Body of pancreas (tissue), 4 donors: ENCODE measurements at regions not wholly inside any gene's neighbourhood (a gene's known extent, or its start where the extent isn't known, plus 50 kb on each side); places are given as distances from the start of the nearest gene placed in this dataset.

Experiments used
- ATAC-seq: fragments of 150-250 bp; one replicate; pipeline ENCODE4 v1.9.1; 2016
- DNase-seq, 4 donors: peaks; one replicate each; pipeline ENCODE4 v3.0.0-alpha.2; 2019
- H3K27ac ChIP-seq, 4 donors: fragments of 200-600 bp; sonication (generic); 1 replicate in 3 of 4; 2 replicates in 1 of 4; pipeline versions ENCODE4 v1.5.1 to v1.6.1; 2016 to 2019; ENCODE audit warnings: mild to moderate bottlenecking in 1 of 4, mixed read lengths in 1 of 4, moderate library complexity in 1 of 4
- H3K27me3 ChIP-seq, 2 donors: fragments of 200-600 bp; sonication (generic); one replicate each; pipeline ENCODE4 v1.6.0; 2016; ENCODE audit warnings: mild to moderate bottlenecking in 1 of 2
- H3K36me3 ChIP-seq, 2 donors: fragments of 200-600 bp; sonication (generic); replicated peaks in 1 of 2; 2 replicates each; pipeline ENCODE4 v1.5.1; 2016; ENCODE audit warnings: low read depth in 2 of 2; ENCODE audit not compliant: insufficient read depth in 1 of 2
- H3K4me1 ChIP-seq: fragments of 200-600 bp; sonication (generic); one replicate; pipeline ENCODE4 v1.6.0; 2016
- H3K4me3 ChIP-seq, 2 donors: fragments of 200-600 bp; sonication (generic); 1 replicate in 1 of 2; 2 replicates in 1 of 2; pipeline ENCODE4 v1.5.1; 2016 to 2019
- H3K9me3 ChIP-seq, 3 donors: fragments of 200-600 bp; sonication (generic); 1 replicate in 2 of 3; 2 replicates in 1 of 3; pipeline ENCODE4 v1.5.1; 2016
- CTCF ChIP-seq, 7 experiments: fragments of 450-650 bp in 4 of 7; fragments of 200-600 bp in 3 of 7; sonication (generic) in 3 of 7; IDR thresholded peaks; one replicate each; pipeline ENCODE4 v1.5.1; 2016 to 2019; ENCODE audit warnings: antibody characterized with exemption in 7 of 7
- POLR2A ChIP-seq, 3 donors: fragments of 450-650 bp; IDR thresholded peaks; one replicate each; pipeline ENCODE4 v1.6.1; 2016; ENCODE audit warnings: antibody characterized with exemption in 3 of 3, mild to moderate bottlenecking in 2 of 3
- WGBS, 2 donors: methylation state at CpG; one replicate each; pipeline ENCODE4 v1.1.5; 2017; 5-methylcytosine and 5-hydroxymethylcytosine counted together
- intact Hi-C: fragments of 100-400 bp; cut with DNase I; formaldehyde crosslinking; loops from one replicate; pipeline ENCODE4 v1.15.1; 2023

GRCh38 chr12:92403210-92404175 is 257.8 kb upstream of the BTG1 start:
- intact Hi-C loops = no loop called here
- Histone ChIP-seq H3K9me3 (no peaks in the 10 kb centered on the region), H3K36me3 (no peaks in the 10 kb centered on the region), H3K4me3 (no peak overlapping the region), H3K27me3 (no peaks in the 10 kb centered on the region), H3K4me1 (no peaks in the 10 kb centered on the region), H3K27ac (no peak overlapping the region)
- TF ChIP-seq POLR2A (IDR thresholded peaks at IDR 0.05) = no peak
- no peak for TF ChIP-seq CTCF (IDR thresholded peaks at IDR 0.05)
- 73 to 77% methylated on average over 3 of the region's 3 CpGs for WGBS, 2 donors
- no peak for ATAC-seq
- DNase-seq = no peak

GRCh38 chr12:92402415-92402814 is 256.8 kb upstream of the BTG1 start:
- Histone ChIP-seq H3K27ac (no peak overlapping the region), H3K36me3 (no peaks in the 10 kb centered on the region), H3K4me1 (no peaks in the 10 kb centered on the region), H3K4me3 (no peak overlapping the region), H3K27me3 (no peaks in the 10 kb centered on the region), H3K9me3 (no peaks in the 10 kb centered on the region)
- ATAC-seq (no peak), DNase-seq (no peak)
- TF ChIP-seq POLR2A (IDR thresholded peaks at IDR 0.05) = no peak
- TF ChIP-seq CTCF (IDR thresholded peaks at IDR 0.05) = no peak
- 29 to 80% methylated on average over 1 of the region's 1 CpG for WGBS, 2 donors
- intact Hi-C loops = no loop called here

GRCh38 chr12:92400006-92400405 is 254.4 kb upstream of the BTG1 start:
- TF ChIP-seq POLR2A (IDR thresholded peaks at IDR 0.05) = no peak
- no peak for TF ChIP-seq CTCF (IDR thresholded peaks at IDR 0.05)
- 70 to 93% methylated on average over 5 of the region's 5 CpGs for WGBS, 2 donors
- Histone ChIP-seq H3K27ac (no peak overlapping the region), H3K4me3 (no peak overlapping the region), H3K9me3 (no peaks in the 10 kb centered on the region), H3K4me1 (no peaks in the 10 kb centered on the region), H3K27me3 (no peaks in the 10 kb centered on the region), H3K36me3 (no peaks in the 10 kb centered on the region)
- intact Hi-C loops = no loop called here
- no peak for DNase-seq
- no peak for ATAC-seq

- TF ChIP-seq POLR2A (IDR thresholded peaks at IDR 0.05) = no peak
- no peak for TF ChIP-seq CTCF (IDR thresholded peaks at IDR 0.05)
- no peak overlapping the region for H3K27ac ChIP-seq
- DNase-seq = no peak
These were observed 253.1 kb upstream of the BTG1 start for GRCh38 chr12:92398565-92399309.

More at GRCh38 chr12:92398565-92399309, 253.1 kb upstream of the BTG1 start:
- no peak for ATAC-seq
- WGBS, 2 donors = 78 to 79% methylated on average over 8 of the region's 8 CpGs
- Histone ChIP-seq H3K4me3 (no peak overlapping the region), H3K9me3 (peaks cover 0 to 5% (median 0%) of the 10 kb centered on the region in 3 donors), H3K4me1 (no peaks in the 10 kb centered on the region), H3K27me3 (no peaks in the 10 kb centered on the region), H3K36me3 (no peaks in the 10 kb centered on the region)
- intact Hi-C loops = no loop called here
